Esophagus squamous epithelium (tissue), 5 donors: ENCODE measurements at regions not wholly inside any gene's neighbourhood (a gene's known extent, or its start where the extent isn't known, plus 50 kb on each side); places are given as distances from the start of the nearest gene placed in this dataset.

Experiments
- DNase-seq: peaks from one replicate; lab custom pipeline; 2025; lab: John Stamatoyannopoulos, UW
- H3K27ac ChIP-seq, 4 donors: fragments of 200-600 bp; sonication (generic); one replicate each; pipeline ENCODE4 v1.5.1; 2016 to 2019; ENCODE audit warnings: mild to moderate bottlenecking in 1 of 4
- H3K27me3 ChIP-seq, 4 donors: fragments of 200-600 bp; sonication (generic); 1 replicate in 3 of 4; 2 replicates in 1 of 4; pipeline versions ENCODE4 v1.5.1 to v1.6.0; 2017 to 2021; ENCODE audit warnings: antibody characterized with exemption in 1 of 4
- H3K36me3 ChIP-seq, 3 donors: fragments of 200-600 bp; sonication (generic); one replicate each; pipeline ENCODE4 v1.5.1; 2016 to 2019
- H3K4me1 ChIP-seq, 3 donors: fragments of 200-600 bp; sonication (generic); one replicate each; pipeline ENCODE4 v1.5.1; 2017 to 2019
- H3K4me3 ChIP-seq, 4 donors: fragments of 200-600 bp; sonication (generic); 1 replicate in 3 of 4; 2 replicates in 1 of 4; pipeline ENCODE4 v1.5.1; 2016 to 2019; ENCODE audit warnings: mild to moderate bottlenecking in 2 of 4, moderate library complexity in 1 of 4
- H3K9me3 ChIP-seq, 3 donors: fragments of 200-600 bp; sonication (generic); one replicate each; pipeline ENCODE4 v1.5.1; 2016 to 2019
- CTCF ChIP-seq, 6 experiments: fragments of 450-650 bp in 4 of 6; fragments of 200-600 bp in 2 of 6; sonication (generic) in 2 of 6; IDR thresholded peaks; one replicate each; pipeline ENCODE4 v1.5.1; 2016 to 2019; ENCODE audit warnings: antibody characterized with exemption in 6 of 6, mild to moderate bottlenecking in 4 of 6, moderate library complexity in 4 of 6
- POLR2A ChIP-seq, 4 donors: fragments of 450-650 bp; IDR thresholded peaks; one replicate each; pipeline ENCODE4 v1.6.1; 2017; ENCODE audit warnings: antibody characterized with exemption in 4 of 4, mild to moderate bottlenecking in 4 of 4, moderate library complexity in 3 of 4
- WGBS, 2 donors: methylation state at CpG; one replicate each; pipeline ENCODE4 v1.1.5; 2018; 5-methylcytosine and 5-hydroxymethylcytosine counted together
- intact Hi-C: fragments of 100-400 bp; cut with DNase I; formaldehyde crosslinking; loops from one replicate; pipeline ENCODE4 v1.15.0; 2022
- donor health status: DM: yes; HTN: yes; CAD: no.

- DNase-seq = no peak
- H3K36me3 ChIP-seq = no peaks in the 10 kb centered on the region
- WGBS, 2 donors = 77 to 79% methylated on average over 4 of the region's 4 CpGs
- H3K4me3 ChIP-seq = no peak overlapping the region
- no peak overlapping the region for H3K27ac ChIP-seq
- TF ChIP-seq CTCF (IDR thresholded peaks at IDR 0.05) (no peak), POLR2A (IDR thresholded peaks at IDR 0.05) (no peak)
- intact Hi-C loops = no loop called here
- no peaks in the 10 kb centered on the region for H3K9me3 ChIP-seq
- H3K27me3 ChIP-seq = peaks cover 0 to 15% (median 0%) of the 10 kb centered on the region in 4 donors
- no peaks in the 10 kb centered on the region for H3K4me1 ChIP-seq
Observed at GRCh38 chr2:176984987-176985386, 227.6 kb upstream of the HNRNPA3 start.

DNA sequence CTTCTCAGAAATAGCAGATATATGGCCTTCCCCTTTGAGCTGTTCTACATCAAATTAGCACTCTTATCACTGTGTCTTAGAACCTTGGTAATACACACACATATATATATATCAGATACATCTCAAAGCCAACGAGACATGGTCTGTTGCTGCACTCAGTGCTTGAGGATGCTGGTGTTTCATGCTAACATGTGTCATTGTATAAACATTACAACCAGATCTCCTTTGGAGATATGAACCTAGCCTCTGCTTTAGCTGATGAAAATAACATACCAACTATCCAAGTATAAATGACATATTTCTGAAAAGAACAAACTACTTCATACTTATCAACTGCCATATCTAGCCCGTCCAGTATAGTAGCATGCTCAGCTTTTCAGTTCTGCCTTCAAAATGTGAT is 226.7 kb upstream of the HNRNPA3 start:
- Histone ChIP-seq H3K9me3 (no peaks in the 10 kb centered on the region), H3K36me3 (no peaks in the 10 kb centered on the region), H3K4me3 (no peak overlapping the region), H3K4me1 (no peaks in the 10 kb centered on the region), H3K27ac (no peak overlapping the region), H3K27me3 (peaks cover 0 to 15% (median 0%) of the 10 kb centered on the region in 4 donors)
- 47 to 61% methylated on average over 2 of the region's 2 CpGs for WGBS, 2 donors
- no peak for DNase-seq
- intact Hi-C loops = no loop called here
- no peak for TF ChIP-seq POLR2A (IDR thresholded peaks at IDR 0.05)
- no peak for TF ChIP-seq CTCF (IDR thresholded peaks at IDR 0.05)

DNA sequence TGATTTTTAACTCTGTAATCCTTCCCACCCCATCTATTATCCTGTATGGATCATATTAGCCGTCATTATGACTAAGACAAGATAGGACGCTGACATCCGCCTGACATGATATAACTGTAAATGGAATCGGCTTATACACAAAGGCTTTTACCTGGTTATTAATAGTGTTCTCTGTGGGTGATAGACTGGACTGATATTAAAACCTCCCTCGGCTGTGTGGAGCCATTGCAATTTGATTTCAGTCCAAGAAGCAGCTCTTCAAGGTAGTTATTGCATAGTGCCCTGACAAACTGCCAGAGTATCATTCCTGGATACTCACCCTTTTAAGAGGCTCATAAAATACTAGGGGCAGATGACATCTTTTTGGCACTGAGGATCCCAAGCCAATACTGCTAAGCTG is 226.1 kb upstream of the HNRNPA3 start:
- H3K4me3 ChIP-seq = no peak overlapping the region
- intact Hi-C loops = no loop called here
- no peak overlapping the region for H3K27ac ChIP-seq
- DNase-seq = no peak
- H3K27me3 ChIP-seq = peaks cover 0 to 15% (median 0%) of the 10 kb centered on the region in 4 donors
- H3K4me1 ChIP-seq = no peaks in the 10 kb centered on the region
- H3K9me3 ChIP-seq = no peaks in the 10 kb centered on the region
- H3K36me3 ChIP-seq = no peaks in the 10 kb centered on the region
- 78 to 84% methylated on average over 5 of the region's 5 CpGs for WGBS, 2 donors
- no peak for TF ChIP-seq CTCF (IDR thresholded peaks at IDR 0.05)
- no peak for TF ChIP-seq POLR2A (IDR thresholded peaks at IDR 0.05)

DNA sequence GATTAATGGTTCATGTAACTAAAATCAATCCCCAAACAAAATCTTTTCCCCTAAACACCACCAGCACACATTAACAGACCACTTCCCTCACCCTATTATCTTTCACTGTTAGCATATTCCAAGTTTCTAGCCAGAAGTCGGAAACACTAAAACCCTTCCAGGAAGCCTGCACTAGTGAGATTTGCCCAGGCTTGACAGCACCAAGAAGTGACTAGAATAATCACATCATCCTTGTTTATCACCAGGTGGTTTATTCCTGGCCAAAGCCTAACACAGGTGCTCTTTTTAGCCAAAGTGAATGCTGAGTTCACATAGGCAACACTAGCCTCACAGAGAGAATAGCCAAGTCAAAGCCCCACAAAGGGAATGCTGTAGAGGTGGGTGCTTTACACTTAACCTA is 221.2 kb upstream of the HNRNPA3 start:
- WGBS, 2 donors = 17 to 50% methylated on average over 1 of the region's 1 CpG
- intact Hi-C loops = no loop called here
- H3K36me3 ChIP-seq = no peaks in the 10 kb centered on the region
- no peaks in the 10 kb centered on the region for H3K27me3 ChIP-seq
- no peak overlapping the region for H3K27ac ChIP-seq
- TF ChIP-seq CTCF (IDR thresholded peaks at IDR 0.05) (no peak), POLR2A (IDR thresholded peaks at IDR 0.05) (no peak)
- DNase-seq = no peak
- H3K9me3 ChIP-seq = no peaks in the 10 kb centered on the region
- no peaks in the 10 kb centered on the region for H3K4me1 ChIP-seq
- H3K4me3 ChIP-seq = no peak overlapping the region

DNA sequence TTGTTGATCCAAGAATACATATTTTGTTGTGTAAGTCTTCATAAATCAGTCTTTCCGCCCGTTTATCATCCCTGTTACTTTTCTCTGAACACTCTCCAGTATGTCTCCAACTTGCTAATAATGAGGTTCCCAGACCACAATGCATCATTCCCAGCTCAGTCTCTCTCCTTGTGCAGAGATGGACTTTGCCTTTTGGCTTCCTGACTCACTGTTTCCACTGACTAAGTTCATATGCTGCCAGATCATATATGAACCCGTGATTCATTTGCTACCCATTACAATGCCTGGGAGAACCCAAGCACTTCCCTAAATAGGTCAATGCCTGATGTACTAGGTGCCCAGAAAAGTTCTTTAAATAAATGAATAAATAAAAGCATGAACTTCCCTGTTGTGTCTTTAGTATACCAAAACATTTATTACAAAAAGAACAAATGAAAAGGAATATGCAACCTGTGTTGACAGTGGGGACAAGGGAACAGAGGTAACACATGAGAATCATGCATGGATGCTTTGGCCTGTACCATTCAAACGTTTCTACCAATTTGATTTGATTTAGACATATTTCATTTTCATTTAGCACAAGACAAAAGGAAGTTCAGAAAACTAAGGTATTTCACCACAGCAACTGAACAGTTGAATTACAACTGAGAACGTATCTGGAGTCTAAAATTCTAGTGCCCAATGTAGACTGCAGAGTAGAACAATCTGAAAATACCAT is 215.4 kb upstream of the HNRNPA3 start:
- Histone ChIP-seq H3K27me3 (no peaks in the 10 kb centered on the region), H3K4me3 (no peak overlapping the region), H3K36me3 (no peaks in the 10 kb centered on the region), H3K27ac (no peak overlapping the region), H3K4me1 (no peaks in the 10 kb centered on the region), H3K9me3 (no peaks in the 10 kb centered on the region)
- 24 to 41% methylated on average over 5 of the region's 5 CpGs for WGBS, 2 donors
- intact Hi-C loops = no loop called here
- no peak for DNase-seq
- TF ChIP-seq POLR2A (IDR thresholded peaks at IDR 0.05) = no peak
- TF ChIP-seq CTCF (IDR thresholded peaks at IDR 0.05) = no peak
